Epidermal melanocyte (primary cell): ENCODE measurements at regions not wholly inside any gene's neighbourhood (a gene's known extent, or its start where the extent isn't known, plus 50 kb on each side); places are given as distances from the start of the nearest gene placed in this dataset.

ENCODE experiments used
- DNase-seq: peaks from one replicate; pipeline ENCODE4 v3.0.0; 2011; ENCODE audit warnings: low spot score; ENCODE audit not compliant: insufficient read length

DNA sequence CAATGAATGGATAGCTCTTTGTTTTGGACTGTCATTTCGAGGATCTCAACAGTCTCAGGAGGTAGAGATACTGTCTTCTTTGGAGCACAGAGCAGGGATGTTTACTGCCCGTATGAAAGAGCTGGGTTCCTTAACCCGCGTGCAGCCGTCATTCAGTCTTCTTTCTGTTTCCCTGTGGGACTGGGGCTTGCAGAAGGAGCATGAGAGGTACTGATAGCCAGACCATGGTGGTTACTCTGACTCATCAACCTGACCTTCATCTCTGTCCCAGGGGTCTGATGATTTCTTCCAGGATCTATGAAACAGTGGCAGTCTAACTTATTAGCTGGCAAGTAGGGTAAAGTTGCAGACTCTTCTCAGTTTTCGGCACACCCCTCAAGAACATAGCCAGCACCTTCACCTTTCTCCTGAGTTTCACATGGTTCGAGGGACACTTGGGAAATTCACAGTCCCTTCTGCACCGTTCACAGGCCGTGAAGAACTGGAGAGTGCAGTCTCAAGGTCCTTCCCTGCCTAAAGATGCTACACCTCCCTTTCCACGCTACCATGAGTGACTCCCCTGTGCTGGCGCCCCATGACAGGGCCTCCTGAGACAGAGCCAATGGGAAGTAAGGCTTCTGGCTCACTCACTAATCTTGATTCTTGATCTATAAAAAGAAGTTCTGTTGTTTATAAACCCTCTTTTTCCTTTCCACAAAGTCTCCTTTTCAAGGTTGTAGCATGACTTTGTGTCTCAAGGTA lies 226.2 kb downstream of the MC4R start:
- no peak for DNase-seq

DNA sequence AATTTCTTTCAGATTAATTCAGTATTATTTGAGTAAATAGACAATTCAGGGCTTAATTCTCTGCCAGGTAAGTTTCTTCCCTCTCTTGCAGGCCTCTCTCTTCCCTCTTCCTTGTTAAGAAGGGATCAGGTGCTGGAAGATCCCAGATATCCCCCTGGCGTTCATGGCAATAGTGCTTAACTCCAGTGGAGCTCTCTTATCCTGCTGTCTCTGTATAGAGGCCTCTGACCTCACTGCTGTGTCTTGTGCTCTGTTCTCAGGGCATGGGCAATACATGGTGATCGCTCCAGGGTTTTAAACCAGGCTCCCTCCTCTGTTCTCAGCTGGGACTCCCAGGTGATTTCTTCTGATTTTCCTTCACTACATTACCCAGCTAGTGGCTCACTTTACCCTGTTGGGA lies 226.8 kb downstream of the MC4R start:
- DNase-seq, result no peak

DNA sequence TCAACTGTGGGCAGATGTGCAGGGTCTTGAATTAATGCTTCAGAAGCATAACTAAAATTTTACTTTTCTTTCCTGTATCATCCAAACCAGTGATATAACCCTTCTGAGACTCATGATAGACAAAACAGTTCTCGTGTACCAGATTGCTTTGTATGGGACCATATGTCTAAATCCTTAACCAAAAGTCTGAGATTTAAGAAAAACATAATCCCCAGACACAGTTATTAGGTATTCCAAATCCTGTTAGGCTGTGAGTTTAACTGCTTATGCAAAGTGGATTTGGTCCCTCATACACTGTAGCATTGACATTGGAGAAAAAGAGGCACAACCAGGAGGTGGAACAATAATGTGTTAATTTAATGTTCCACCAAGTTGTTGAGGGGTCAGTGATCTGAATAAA lies 235.0 kb downstream of the PMAIP1 start:
- DNase-seq, result no peak

DNA sequence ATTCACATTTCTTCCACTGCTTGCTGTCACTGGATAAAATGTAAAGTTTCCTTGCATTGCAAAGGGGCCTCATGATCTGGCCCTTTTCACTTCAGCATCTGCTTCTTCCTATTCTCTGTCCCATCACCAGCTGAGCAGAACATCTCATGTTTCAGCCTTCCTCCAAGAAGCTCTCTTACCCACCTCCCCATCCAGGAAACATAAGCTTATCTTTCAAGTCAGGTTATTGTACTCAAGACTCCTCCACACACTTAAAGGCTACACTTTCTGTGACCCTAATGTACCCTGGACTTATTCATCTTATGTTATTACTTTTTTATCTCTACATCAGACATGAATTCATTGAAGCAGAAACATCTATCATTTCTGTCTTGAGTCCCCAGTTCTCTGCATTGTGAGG lies 230.5 kb downstream of the PMAIP1 start:
- DNase-seq, result no peak

DNA sequence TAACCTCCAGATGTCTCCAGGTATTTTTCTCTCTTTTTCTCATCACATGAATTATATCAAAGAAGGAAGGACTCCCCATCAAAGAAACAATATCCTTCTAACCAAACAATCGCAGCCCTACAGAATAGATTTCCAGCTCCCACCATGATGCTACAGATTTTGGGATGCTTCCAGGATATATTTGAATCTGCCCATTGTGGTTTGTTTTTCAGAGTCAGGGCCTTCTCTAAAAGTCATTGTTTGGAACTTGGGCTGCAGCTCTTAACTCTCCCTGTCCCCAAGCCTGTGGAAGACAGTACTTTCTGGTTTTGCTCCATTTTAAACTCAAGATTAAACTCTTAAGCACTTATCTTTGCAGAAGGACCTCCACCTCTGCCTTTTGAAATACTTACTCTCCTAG lies 223.2 kb downstream of the PMAIP1 start:
- no peak for DNase-seq

DNA sequence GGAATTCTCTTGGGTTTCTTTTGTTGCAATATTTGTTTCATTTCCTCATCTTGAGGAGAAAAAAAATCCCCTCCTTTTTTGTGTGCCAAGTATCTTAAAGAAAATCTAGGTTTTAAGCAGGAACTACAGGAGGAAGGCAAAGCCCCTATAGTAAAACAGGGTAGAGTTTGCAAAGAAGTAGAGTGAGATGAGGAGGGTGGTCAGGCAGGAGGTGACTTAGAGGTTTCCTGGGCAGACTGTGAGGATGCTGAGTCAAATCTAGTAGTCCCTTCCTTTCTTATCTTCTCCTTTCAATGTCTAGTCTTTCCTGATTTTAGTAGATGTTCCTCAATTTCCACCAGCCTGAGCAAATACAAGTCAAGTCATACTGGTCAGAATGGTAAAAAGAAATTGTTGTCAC lies 222.5 kb downstream of the PMAIP1 start:
- no peak for DNase-seq

DNA sequence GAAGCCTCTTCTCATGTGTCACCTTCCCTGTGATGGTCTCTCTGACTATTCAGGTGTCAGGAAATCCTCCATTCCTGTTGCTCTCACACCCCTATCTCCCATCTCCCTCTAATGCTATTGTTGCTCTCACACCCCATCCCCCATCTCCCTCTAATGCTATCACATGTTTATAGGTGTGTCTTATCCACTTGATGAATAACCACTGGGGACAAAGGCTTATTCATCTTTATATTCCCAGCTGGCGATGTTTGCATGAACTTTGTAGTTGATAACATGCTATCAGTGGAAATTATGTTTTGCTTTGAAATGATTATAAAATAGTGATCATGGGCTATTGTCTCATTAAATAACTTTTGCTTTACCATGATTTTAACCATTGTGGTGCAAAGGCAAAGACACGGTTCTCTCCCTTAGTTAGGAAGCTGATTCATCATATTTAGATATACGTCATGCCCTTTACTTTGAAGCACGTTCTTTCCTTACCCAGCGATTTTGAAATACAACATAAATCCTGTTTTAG lies 220.5 kb downstream of the PMAIP1 start:
- DNase-seq, result no peak

DNA sequence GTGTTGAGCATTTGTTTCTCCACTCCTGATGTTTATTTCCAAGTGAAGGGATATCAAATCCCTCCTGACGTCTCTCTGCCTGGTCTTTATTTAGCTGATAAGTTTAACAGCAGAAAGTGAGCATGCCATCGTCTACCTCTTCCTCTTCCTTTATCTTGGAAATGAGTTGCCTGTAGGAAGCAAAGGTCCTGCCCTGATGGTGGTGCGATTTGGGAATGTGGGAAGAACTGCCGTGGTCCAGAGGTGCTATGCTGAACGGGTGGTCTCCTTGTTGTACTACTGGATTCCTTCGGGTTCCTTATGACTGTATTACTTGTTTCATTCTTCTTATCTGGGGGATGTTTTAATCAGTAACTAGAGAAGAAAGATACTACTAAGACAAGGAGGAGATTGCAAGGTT lies 217.5 kb downstream of the PMAIP1 start:
- DNase-seq, result no peak

DNA sequence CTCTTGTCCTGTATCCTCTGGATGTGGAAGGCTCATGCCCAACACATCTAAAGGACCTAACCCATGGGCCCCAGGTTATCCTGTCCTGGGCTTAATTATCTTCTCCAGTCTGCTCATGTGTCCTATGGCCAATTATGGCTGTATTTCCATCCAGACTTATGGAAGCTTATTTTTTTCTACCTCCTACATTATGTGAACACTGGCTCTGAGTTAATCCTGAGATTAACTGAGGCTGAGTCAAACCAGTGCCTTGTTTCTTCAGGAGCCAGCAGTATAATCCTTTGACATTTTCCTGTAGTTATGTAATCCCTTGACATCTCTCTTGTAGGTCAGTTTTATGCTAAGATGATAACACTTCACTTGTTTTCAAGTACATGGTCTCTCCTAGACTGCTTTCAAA lies 213.6 kb downstream of the PMAIP1 start:
- no peak for DNase-seq

DNA sequence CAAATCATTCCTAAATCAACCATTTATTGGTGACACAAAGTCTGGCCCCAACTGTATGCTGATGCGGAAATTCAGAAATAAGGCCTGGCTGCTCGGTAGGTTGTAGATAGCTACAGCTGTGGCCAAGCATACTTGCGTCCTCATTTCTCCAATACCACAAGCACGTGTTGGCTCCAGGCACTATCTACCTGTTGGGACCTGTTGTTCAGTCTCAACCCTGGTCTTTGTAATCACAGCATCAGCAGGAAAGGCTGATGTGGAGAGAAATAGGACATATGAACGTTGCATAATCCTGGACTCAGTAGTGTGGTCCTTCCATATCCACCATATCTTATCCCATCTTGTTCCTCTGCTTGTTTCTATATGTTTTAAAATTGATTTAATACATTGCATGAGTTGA lies 212.6 kb downstream of the PMAIP1 start:
- DNase-seq, result no peak

DNA sequence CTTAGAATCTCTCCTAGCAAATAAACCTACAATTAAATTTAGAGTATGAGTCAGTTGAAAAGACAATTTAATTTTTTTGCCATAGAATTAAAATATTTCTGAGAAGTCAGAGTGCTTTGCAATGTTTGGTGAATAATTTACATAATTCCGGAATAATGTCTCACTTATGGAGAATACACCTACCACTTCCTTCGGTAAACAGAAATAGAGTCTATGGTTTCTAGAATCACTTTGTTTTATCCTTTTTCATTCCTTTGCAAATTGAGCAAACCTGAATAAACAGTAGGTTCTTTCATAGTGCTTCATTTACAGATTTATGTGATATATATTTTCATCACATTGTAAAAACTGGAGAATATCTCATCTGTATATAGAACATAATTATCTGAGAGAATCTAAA lies 211.7 kb downstream of the PMAIP1 start:
- DNase-seq, result no peak

DNA sequence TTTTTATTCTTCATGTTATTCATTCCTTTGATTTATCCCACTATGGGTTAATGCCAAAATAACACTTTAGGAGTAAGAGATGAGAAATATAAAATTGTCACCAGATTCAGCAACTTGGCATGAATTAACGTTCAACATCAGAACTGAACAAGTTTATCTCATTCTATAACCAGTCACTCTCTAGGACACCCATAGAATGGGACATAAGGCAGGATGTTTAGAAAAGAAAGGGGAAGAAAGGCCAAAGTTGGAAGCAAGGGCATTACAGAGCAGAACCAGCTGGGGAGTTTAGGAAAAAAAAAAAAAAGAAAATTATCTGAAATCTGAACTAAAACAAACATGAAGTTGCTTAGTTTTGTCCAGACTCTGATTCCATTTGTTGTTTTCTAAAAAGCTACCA lies 211.0 kb downstream of the PMAIP1 start:
- no peak for DNase-seq

DNA sequence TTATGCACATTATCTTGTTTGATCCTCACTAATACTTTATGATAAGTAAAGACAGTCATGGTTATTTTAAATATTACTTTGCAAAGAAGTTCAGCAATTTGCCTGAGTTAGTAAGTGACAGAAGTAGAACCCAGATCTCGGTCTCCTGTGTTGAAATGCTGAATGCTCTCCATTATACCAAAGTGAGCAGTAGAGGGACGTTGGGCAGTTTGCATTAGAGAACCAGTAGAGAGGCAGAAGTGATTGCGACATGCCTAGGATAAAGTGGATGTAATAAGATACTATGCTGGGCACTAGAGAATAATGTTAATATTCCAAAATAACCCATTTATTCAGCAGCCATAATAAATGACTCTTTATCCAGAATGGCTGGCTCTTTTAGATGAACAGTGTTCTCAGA lies 201.0 kb downstream of the PMAIP1 start:
- DNase-seq, result no peak

DNA sequence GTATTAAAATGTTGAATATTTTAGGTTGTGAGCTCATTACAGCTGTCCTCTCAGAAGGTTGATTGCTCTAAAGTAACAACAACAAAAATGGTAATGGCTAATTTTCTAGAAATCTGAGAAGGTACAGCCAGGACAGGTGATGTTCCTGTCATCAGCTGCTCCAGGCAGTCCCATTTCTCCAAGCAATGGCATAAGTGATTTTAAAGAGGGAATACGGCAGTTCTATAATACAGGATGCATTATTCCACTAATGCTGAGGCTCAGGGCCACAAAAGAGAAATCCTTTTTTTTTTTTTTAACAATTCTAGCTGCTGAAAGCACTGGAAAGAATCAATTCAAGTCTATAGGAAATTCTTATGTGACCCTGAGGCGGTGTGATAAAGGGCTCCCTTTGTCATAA lies 199.9 kb downstream of the PMAIP1 start:
- no peak for DNase-seq

DNA sequence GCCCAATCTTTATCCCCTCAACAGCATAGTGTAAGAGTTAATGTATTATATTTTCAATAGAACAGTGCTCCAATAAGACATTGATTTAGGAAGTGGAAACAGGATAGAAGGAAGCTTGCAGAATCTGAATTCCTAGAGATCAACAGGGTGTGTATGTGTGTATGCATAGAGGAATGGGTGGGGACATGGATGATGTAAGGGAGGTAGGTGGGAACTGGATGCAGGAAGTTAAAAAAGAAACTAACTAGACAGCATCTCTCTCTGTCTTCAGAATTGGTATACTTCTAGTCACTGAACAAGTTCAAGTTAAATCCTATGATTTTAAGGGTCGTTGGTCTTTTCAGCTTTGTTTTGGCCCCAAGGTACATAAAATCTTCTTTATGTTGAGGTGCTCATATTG lies 196.6 kb downstream of the PMAIP1 start:
- no peak for DNase-seq

DNA sequence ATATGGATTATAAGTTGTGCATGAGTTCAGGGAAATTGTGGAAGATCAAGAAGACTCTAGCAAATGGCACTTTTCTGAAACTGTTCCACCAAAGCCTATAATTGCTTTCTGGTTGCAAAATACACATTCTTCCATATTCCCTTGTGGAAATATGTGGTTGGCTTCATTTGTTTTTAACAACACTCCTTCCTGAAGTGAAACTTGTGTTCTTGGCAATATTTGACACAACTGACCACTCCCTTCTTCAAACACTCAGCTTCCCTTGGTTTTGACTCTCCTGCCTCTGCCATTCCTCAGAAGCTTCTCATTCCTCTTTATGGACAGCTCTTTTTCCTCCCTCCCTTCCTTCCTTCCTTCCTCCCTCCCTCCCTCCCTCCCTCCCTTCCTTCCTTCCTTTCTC lies 192.3 kb downstream of the PMAIP1 start:
- no peak for DNase-seq

DNA sequence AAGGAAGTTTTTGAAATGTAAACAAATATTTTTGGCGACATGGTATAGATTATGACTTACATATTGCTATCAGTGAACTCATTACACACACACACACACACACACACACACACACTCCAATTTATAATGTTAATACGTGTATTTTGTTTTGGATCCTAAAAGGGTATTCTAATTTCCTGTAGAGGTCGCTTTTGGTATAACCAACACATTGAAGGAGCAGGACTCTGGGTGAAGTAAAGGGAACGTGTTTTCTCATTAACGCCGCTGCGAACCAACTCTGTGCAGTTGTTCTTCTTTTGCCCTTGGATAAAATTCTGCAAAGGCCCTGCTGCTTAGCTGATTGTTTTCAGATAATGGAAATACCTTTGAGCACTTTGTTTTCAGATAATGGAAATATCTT lies 190.4 kb downstream of the PMAIP1 start:
- no peak for DNase-seq

DNA sequence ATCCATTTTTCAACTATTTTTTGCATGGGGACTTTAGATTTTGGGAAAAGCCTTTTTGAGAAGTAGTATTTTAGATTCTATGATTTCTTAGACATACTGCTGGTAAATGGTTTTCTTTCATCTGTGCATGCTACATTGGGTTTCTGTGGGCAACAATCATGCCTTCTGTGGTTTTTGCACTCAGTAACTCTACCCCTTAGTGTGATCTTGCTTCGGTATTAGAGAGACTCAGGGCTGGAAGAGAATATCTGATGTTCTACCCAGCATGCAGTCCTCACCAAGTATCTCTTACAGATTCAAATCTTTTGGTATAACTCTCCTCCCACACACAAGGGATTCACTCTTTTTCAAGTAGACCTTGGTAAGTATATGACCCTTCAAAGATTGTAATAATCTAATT lies 183.0 kb downstream of the PMAIP1 start:
- DNase-seq, result no peak

DNA sequence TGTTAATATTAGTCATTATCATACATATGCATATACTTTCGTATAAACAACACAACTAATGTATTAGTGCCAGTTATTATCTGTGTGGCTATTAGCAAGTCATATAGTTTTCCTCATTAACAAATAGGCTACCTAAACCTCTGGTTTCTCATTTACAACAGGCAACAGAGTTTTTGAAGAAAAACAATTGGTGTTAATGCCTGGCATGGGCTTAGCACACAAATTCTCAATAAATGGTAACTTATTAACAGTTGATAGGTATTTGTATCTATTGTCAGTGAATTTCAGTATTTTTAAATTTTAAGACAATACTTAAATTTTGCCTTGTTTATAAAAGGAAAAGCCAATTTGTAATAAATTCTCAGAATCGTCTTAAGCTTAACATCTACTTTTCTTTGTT lies 182.5 kb downstream of the PMAIP1 start:
- no peak for DNase-seq

DNA sequence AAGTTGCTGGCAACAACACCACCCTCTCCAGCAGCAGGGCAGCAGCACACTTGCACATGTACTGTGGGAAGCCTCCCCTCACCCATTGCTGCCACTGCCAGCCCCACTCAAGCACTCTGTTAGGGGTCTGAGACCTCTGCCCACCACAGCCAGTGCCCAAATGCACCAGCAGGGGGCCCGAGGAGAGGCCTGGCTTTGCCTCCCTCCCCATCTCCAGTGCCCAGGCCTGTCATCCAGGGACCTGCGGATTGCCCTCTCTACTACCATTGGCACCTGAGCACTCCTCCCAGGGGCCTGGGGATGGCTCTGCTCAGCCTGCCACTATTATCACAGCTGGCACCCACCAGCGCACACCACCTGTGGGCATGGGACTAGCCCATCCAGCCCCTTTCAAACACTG lies 175.7 kb downstream of the PMAIP1 start:
- no peak for DNase-seq

DNA sequence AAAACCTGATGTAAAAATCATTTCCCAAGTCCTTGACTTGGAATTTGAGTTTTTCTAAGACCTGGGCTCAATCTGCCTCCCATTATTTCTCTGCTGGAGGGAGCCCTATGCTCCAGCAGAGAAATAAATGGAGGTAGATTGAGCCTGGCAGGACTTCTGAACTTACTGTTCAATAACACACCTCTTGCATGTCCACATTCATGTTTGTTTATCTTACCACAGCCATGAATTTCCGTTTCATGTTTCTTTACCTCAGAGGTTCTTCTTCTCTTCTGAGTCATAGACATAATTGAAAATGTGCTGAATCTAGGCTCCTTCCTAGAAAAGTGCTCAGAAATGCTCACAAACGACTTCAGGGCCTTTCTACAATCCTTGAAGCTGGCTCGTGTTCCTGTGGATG lies 170.8 kb downstream of the PMAIP1 start:
- no peak for DNase-seq

DNA sequence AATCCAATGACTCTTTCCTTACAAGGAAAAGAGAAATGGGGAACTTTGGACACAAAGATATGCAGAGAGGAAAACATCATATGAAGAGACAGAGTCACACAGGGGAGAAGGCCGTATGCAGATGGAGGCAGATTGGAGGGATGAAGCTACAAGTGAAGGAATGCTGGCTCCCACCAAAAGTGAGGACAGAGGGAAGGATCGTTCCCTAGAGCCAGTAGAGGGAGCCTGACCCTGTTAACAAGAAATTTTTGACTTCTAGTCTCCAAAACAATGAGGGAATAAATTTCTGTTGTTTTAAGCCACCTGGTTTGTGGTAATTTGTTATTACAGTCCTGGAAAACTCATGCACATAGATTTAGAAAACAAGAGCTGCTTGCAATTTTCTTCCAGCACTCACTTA lies 169.3 kb downstream of the PMAIP1 start:
- no peak for DNase-seq

DNA sequence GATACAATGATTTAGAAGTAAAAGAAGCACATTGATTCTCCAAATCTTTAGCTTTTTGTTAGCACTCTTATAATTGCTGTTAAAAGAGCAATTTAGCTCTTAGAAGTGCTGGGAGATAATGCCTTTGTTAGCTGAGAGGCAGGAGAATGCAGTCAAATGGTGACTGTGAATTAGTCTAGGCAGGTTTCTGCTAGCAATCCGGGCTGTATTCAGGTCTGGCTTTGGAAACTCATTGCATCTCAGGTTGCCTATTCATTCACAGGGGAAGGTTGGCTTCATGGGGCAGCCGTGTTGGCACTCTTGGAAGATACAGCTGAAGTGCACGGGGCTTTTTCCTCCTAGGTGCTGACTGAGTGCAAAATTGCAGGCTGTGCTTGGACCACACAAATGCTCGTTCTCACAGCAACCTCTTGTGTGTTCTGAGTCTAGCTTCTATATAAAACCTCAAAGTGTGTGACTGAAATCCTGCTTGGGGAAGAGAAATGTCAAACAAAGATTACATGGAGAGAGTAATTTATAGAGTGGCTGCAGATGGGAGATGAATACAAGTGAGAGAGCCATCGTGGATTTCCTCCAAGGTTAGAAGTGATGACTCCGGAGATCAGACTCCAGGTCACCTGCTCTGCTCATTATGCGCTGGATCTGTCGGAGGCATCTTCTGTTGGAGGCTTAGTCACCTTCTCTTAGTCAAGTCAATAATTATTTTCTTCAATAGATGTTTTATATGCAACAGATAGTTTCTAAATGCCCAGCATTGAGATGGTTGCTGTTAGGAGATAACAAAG lies 167.8 kb downstream of the PMAIP1 start:
- no peak for DNase-seq
